ENCODE measurements at regions not wholly inside any gene's neighbourhood (a gene's known extent, or its start where the extent isn't known, plus 50 kb on each side); places are given as distances from the start of the nearest gene placed in this dataset.

DNA sequence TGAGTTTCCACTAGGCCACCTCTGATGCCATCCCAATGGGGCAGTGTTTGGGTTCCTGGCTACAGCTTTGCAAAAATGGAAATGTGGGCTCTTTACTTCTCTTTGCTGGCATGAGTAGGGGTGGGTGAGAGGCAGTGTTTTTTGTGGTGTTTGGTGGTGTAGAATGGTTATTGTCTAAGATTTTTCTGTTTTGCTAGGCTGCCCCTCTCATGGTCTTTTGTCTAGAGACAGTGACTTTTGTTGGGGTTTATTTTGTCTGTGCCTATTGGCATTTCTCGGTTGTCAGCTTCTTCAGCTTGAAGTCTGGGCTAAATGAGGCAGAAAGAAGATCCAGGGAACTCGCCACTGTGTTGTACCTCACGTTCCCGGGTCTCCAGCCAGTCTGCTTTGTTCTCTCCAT, 112.1 kb downstream of the CENPF start:
- no peak for DNase-seq
- H3K27ac ChIP-seq: no peak overlapping the region
- no peak overlapping the region for H3K4me3 ChIP-seq
- no peaks in the 10 kb centered on the region for H3K36me3 ChIP-seq
- no peaks in the 10 kb centered on the region for H3K9me3 ChIP-seq
- H3K27me3 ChIP-seq: no peaks in the 10 kb centered on the region
- H3K4me1 ChIP-seq: no peaks in the 10 kb centered on the region
- TF ChIP-seq, protein P1, sequence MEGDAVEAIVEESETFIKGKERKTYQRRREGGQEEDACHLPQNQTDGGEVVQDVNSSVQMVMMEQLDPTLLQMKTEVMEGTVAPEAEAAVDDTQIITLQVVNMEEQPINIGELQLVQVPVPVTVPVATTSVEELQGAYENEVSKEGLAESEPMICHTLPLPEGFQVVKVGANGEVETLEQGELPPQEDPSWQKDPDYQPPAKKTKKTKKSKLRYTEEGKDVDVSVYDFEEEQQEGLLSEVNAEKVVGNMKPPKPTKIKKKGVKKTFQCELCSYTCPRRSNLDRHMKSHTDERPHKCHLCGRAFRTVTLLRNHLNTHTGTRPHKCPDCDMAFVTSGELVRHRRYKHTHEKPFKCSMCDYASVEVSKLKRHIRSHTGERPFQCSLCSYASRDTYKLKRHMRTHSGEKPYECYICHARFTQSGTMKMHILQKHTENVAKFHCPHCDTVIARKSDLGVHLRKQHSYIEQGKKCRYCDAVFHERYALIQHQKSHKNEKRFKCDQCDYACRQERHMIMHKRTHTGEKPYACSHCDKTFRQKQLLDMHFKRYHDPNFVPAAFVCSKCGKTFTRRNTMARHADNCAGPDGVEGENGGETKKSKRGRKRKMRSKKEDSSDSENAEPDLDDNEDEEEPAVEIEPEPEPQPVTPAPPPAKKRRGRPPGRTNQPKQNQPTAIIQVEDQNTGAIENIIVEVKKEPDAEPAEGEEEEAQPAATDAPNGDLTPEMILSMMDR (IDR thresholded peaks at IDR 0.05): no peak
- intact Hi-C loops (cut with DNase I; ENCODE audit: low total_unique reads): no loop called here

DNA sequence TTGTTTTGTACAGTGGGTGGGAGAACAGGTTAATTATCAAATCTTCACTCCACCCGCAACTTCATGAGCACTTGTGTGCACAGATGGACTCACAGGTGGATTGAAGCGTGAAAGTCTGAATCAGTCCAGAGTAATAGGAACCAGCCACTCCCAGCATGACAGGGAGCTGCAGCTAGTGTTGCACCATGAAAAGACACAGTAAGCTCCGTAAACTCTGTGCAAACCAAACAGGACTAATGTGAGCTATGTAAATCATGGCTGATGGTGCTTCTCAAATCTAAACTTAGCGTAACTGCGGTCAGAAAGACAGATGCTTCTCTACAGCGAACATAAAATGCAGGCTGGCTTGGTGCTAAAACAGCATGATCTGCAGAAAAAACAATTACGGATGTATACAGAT, 114.4 kb downstream of the CENPF start:
- TF ChIP-seq, protein P1 (IDR thresholded peaks at IDR 0.05): no peak
- no peaks in the 10 kb centered on the region for H3K9me3 ChIP-seq
- H3K4me1 ChIP-seq: no peaks in the 10 kb centered on the region
- H3K36me3 ChIP-seq: no peaks in the 10 kb centered on the region
- no peak overlapping the region for H3K27ac ChIP-seq
- no peaks in the 10 kb centered on the region for H3K27me3 ChIP-seq
- intact Hi-C loops (cut with DNase I; ENCODE audit: low total_unique reads): no loop called here
- H3K4me3 ChIP-seq: no peak overlapping the region
- DNase-seq: no peak

DNA sequence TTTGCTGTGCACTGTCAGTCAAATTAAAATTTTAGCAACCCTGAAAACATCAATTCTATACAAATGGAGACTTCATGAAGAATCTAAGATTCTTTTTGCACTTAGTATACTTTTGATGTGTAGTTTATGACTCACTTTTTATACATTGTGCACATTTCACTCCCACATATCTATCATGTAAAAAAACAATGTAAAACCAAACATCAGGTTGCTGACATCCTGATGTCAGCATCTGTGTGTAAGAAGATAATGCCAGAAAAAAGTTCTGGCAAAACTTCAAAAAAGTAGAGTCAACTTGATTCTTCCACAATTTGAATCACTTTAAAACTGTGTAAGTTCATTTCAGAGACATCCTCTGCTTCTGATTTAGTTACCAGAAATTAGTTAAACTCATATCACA, 115.7 kb downstream of the CENPF start:
- Histone ChIP-seq H3K27me3 (no peaks in the 10 kb centered on the region), H3K36me3 (no peaks in the 10 kb centered on the region), H3K4me3 (no peak overlapping the region), H3K4me1 (no peaks in the 10 kb centered on the region), H3K27ac (no peak overlapping the region), H3K9me3 (no peaks in the 10 kb centered on the region)
- intact Hi-C loops (cut with DNase I; ENCODE audit: low total_unique reads): no loop called here
- DNase-seq: no peak
- TF ChIP-seq, protein P1 (IDR thresholded peaks at IDR 0.05): no peak

DNA sequence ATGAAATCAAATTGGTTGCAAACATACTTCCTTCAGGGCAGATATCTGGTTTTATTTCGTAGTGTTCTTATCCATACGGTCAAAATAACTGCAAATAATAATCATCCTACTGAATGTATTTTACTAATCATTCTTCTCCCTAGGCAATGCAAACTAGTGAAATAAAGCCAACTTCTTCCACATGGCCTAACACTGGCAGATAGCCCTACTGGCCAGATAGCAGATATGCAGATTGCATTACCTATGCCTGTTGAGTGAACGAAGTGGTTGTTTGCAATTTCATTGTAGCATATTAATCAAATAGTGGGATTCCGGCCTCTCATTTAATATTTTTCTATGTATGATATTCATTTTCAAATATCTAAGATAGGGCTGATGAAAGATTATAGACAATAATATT, 116.2 kb downstream of the CENPF start:
- Histone ChIP-seq H3K27ac (no peak overlapping the region), H3K36me3 (no peaks in the 10 kb centered on the region), H3K4me1 (no peaks in the 10 kb centered on the region), H3K27me3 (no peaks in the 10 kb centered on the region), H3K9me3 (no peaks in the 10 kb centered on the region), H3K4me3 (no peak overlapping the region)
- intact Hi-C loops (cut with DNase I; ENCODE audit: low total_unique reads): no loop called here
- no peak for DNase-seq
- TF ChIP-seq, protein P1 (IDR thresholded peaks at IDR 0.05): no peak

DNA sequence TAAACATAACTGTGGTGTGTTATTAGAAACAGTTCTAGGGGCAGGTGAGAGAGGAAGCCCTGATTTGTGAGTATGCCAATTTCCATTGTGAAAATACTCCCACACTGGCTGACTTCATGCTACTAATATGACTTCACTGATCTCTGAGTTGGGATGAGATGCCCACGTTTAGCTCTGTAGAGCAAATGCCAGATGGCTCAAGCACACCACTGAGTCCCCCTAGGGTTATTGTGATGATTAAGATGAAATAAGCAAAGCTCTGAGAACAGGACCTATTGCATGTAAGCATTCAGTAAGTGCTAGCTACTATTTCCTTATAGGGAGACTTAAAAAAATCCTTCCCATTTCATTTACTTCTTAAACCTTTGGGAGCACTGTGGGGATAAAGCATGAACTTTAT, 117.6 kb downstream of the CENPF start:
- Histone ChIP-seq H3K36me3 (no peaks in the 10 kb centered on the region), H3K4me1 (no peaks in the 10 kb centered on the region), H3K27me3 (no peaks in the 10 kb centered on the region), H3K4me3 (no peak overlapping the region), H3K27ac (no peak overlapping the region), H3K9me3 (no peaks in the 10 kb centered on the region)
- intact Hi-C loops (cut with DNase I; ENCODE audit: low total_unique reads): no loop called here
- no peak for DNase-seq
- TF ChIP-seq, protein P1 (IDR thresholded peaks at IDR 0.05): no peak

DNA sequence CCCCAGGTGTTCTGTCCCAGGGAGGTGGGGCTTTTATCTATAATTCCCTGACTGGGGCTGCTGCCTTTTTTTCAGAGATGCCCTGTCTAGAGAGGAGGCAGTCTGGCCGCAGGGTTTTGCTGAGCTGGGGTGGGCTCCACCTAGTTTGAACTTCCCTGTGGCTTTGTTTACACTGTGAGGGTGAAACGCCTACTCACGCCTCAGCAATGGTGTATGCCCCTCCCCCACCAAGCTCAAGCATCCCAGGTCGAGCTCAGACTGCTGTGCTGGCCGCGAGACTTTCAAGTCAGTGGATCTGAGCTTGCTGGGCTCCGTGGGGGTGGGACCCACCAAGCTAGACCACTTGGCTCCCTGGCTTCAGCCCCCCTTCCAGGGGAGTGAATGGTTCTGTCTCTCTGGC, 124.3 kb downstream of the CENPF start:
- Histone ChIP-seq H3K4me3 (no peak overlapping the region), H3K27ac (no peak overlapping the region), H3K9me3 (no peaks in the 10 kb centered on the region), H3K4me1 (no peaks in the 10 kb centered on the region), H3K36me3 (no peaks in the 10 kb centered on the region), H3K27me3 (no peaks in the 10 kb centered on the region)
- TF ChIP-seq, protein P1 (IDR thresholded peaks at IDR 0.05): no peak
- no peak for DNase-seq
- intact Hi-C loops (cut with DNase I; ENCODE audit: low total_unique reads): no loop called here

Data from tibial artery (tissue), 4 donors.